Neural progenitor cell (in vitro differentiated cells): ENCODE measurements at regions not wholly inside any gene's neighbourhood (a gene's known extent, or its start where the extent isn't known, plus 50 kb on each side); places are given as distances from the start of the nearest gene placed in this dataset.

ENCODE experiments used
- DNase-seq: peaks from one replicate; pipeline ENCODE4 v3.0.0-alpha.2; 2016; ENCODE audit warnings: low spot score
- H2AFZ ChIP-seq: fragments of 200-600 bp; sonication (generic); replicated peaks from 2 replicates; pipeline ENCODE4 v1.6.1; 2016; ENCODE audit warnings: antibody characterized with exemption
- H3F3A ChIP-seq: fragments of 200-600 bp; sonication (generic); 2 replicates; pipeline ENCODE4 v1.6.1; 2016; ENCODE audit warnings: antibody characterized with exemption, low read depth
- H3K27ac ChIP-seq: fragments of 200-600 bp; sonication (generic); 2 replicates; pipeline ENCODE4 v1.5.1; 2016; ENCODE audit warnings: mild to moderate bottlenecking
- H3K27me3 ChIP-seq: fragments of 200-600 bp; sonication (generic); 2 replicates; pipeline ENCODE4 v1.6.1; 2016; ENCODE audit warnings: mild to moderate bottlenecking, moderate library complexity
- H3K36me3 ChIP-seq: fragments of 200-600 bp; sonication (generic); 2 replicates; pipeline ENCODE4 v1.5.1; 2016
- H3K4me1 ChIP-seq: fragments of 200-600 bp; sonication (generic); 2 replicates; pipeline ENCODE4 v1.6.1; 2016; ENCODE audit warnings: mixed run types
- H3K4me2 ChIP-seq: fragments of 200-600 bp; sonication (generic); 2 replicates; pipeline ENCODE4 v1.6.1; 2016
- H3K4me3 ChIP-seq: fragments of 200-600 bp; sonication (generic); 2 replicates; pipeline ENCODE4 v1.5.1; 2016
- H3K79me2 ChIP-seq: fragments of 200-600 bp; sonication (generic); 2 replicates; pipeline ENCODE4 v1.6.1; 2016; ENCODE audit warnings: low read depth
- H3K9ac ChIP-seq: fragments of 200-600 bp; sonication (generic); 2 replicates; pipeline ENCODE4 v1.6.1; 2016
- H3K9me3 ChIP-seq: fragments of 200-600 bp; sonication (generic); 2 replicates; pipeline ENCODE4 v1.5.1; 2016; ENCODE audit warnings: low read depth
- H4K20me1 ChIP-seq: fragments of 200-600 bp; sonication (generic); 2 replicates; pipeline ENCODE4 v1.6.1; 2016; ENCODE audit warnings: low read depth
- H3K27ac Mint-ChIP-seq: 3 replicates; pipeline ENCODE4 v1.8.0; 2021; ENCODE audit warnings: mixed read lengths
- H3K27me3 Mint-ChIP-seq: 2 replicates; pipeline ENCODE4 v1.8.0; 2022; ENCODE audit warnings: low read depth, mild to moderate bottlenecking, inconsistent platforms, moderate library complexity, mixed read lengths; ENCODE audit not compliant: insufficient read depth
- H3K36me3 Mint-ChIP-seq: 3 replicates; pipeline ENCODE4 v1.8.0; 2021; ENCODE audit warnings: mixed read lengths
- H3K4me1 Mint-ChIP-seq: 3 replicates; pipeline ENCODE4 v1.8.0; 2021; ENCODE audit warnings: mixed read lengths
- H3K4me3 Mint-ChIP-seq: 3 replicates; pipeline ENCODE4 v1.8.0; 2021; ENCODE audit warnings: mild to moderate bottlenecking, moderate library complexity, mixed read lengths
- H3K9me3 Mint-ChIP-seq: 3 replicates; pipeline ENCODE4 v1.8.0; 2020; ENCODE audit warnings: mixed read lengths
- EZH2 ChIP-seq: fragments of 200-600 bp; sonication (generic); IDR thresholded peaks from 2 replicates; pipeline ENCODE4 v1.6.1; 2017; ENCODE audit warnings: antibody characterized with exemption, mild to moderate bottlenecking, moderate library complexity
- EZH2phosphoT487 ChIP-seq: fragments of 200-600 bp; sonication (generic); IDR thresholded peaks from 2 replicates; pipeline ENCODE4 v1.6.1; 2017; ENCODE audit warnings: antibody characterized with exemption
- TF ChIP-seq, protein P1 (sequence below): fragments of 200-600 bp; sonication (generic); IDR thresholded peaks from 2 replicates; pipeline ENCODE4 v1.5.1; 2017; ENCODE audit warnings: antibody characterized with exemption, mild to moderate bottlenecking

GRCh38 chr1:218991089-218991488 is 182.6 kb upstream of the LYPLAL1 start:
- no peaks in the 10 kb centered on the region for H3K36me3 ChIP-seq
- H3K27me3 Mint-ChIP-seq = peaks cover 2% of the 10 kb centered on the region
- H3K27ac Mint-ChIP-seq = no peak overlapping the region
- H3K9me3 Mint-ChIP-seq = peaks cover 2% of the 10 kb centered on the region
- H2AFZ ChIP-seq = no peak overlapping the region
- H3K4me2 ChIP-seq = no peak overlapping the region
- no peaks in the 10 kb centered on the region for H3K79me2 ChIP-seq
- H3K9me3 ChIP-seq = no peaks in the 10 kb centered on the region
- H3K36me3 Mint-ChIP-seq = no peaks in the 10 kb centered on the region
- H3K27ac ChIP-seq = no peak overlapping the region
- no peak for TF ChIP-seq EZH2phosphoT487
- TF ChIP-seq EZH2 = no peak
- TF ChIP-seq, protein P1, sequence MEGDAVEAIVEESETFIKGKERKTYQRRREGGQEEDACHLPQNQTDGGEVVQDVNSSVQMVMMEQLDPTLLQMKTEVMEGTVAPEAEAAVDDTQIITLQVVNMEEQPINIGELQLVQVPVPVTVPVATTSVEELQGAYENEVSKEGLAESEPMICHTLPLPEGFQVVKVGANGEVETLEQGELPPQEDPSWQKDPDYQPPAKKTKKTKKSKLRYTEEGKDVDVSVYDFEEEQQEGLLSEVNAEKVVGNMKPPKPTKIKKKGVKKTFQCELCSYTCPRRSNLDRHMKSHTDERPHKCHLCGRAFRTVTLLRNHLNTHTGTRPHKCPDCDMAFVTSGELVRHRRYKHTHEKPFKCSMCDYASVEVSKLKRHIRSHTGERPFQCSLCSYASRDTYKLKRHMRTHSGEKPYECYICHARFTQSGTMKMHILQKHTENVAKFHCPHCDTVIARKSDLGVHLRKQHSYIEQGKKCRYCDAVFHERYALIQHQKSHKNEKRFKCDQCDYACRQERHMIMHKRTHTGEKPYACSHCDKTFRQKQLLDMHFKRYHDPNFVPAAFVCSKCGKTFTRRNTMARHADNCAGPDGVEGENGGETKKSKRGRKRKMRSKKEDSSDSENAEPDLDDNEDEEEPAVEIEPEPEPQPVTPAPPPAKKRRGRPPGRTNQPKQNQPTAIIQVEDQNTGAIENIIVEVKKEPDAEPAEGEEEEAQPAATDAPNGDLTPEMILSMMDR = no peak
- no peaks in the 10 kb centered on the region for H3F3A ChIP-seq
- H3K4me1 Mint-ChIP-seq = no peaks in the 10 kb centered on the region
- no peaks in the 10 kb centered on the region for H3K4me1 ChIP-seq
- DNase-seq = no peak
- H3K4me3 Mint-ChIP-seq = no peak overlapping the region
- H4K20me1 ChIP-seq = no peaks in the 10 kb centered on the region
- no peak overlapping the region for H3K4me3 ChIP-seq
- no peaks in the 10 kb centered on the region for H3K27me3 ChIP-seq
- no peak overlapping the region for H3K9ac ChIP-seq

- no peaks in the 10 kb centered on the region for H3K9me3 Mint-ChIP-seq
Observed at GRCh38 chr1:218994615-218995014, 179.1 kb upstream of the LYPLAL1 start.

DNA sequence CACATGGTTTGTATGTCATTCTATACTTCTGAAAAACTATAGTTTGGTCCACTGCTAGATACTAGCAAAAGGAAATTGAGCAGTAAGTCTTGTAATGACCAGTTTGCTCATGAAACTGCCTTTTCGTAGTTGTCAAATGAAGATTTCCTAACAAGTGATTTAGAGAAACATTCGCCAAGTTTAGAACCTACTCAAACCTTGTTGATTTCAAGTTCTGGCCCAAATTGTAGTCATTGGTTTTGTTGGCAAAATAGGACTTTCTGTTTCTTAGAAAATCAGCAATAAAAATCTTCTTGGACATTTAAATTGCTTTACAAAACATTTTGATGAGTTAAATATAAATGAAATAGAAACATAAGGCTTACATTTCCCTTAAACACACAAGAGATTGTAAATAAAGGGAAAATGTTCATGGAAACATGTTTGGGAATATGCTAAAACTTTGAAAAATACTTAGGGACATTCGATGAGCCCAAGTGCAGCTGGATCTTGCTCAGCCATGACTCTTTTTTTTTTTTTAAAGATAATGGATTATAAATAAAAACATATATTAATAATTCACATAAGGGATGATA is 178.5 kb upstream of the LYPLAL1 start:
- Mint-ChIP-seq H3K36me3 (no peaks in the 10 kb centered on the region), H3K4me1 (no peaks in the 10 kb centered on the region), H3K9me3 (no peaks in the 10 kb centered on the region), H3K4me3 (no peak overlapping the region), H3K27me3 (no peaks in the 10 kb centered on the region), H3K27ac (no peak overlapping the region)
- DNase-seq = no peak
- Histone ChIP-seq H3K36me3 (no peaks in the 10 kb centered on the region), H3K4me2 (no peak overlapping the region), H3K4me1 (no peaks in the 10 kb centered on the region), H3K79me2 (no peaks in the 10 kb centered on the region), H3K9ac (no peak overlapping the region), H3K27ac (no peak overlapping the region), H4K20me1 (no peaks in the 10 kb centered on the region), H3K27me3 (no peaks in the 10 kb centered on the region), H2AFZ (no peak overlapping the region), H3K9me3 (no peaks in the 10 kb centered on the region), H3F3A (no peaks in the 10 kb centered on the region), H3K4me3 (no peak overlapping the region)
- TF ChIP-seq EZH2phosphoT487 (no peak), EZH2 (no peak)
- TF ChIP-seq, protein P1 = no peak

More at GRCh38 chr1:218994615-218995014, 179.1 kb upstream of the LYPLAL1 start:
- Histone ChIP-seq H3K79me2 (no peaks in the 10 kb centered on the region), H3K36me3 (no peaks in the 10 kb centered on the region), H2AFZ (no peak overlapping the region), H3K4me1 (no peaks in the 10 kb centered on the region), H3F3A (no peaks in the 10 kb centered on the region), H3K9me3 (no peaks in the 10 kb centered on the region), H4K20me1 (no peaks in the 10 kb centered on the region), H3K4me2 (no peak overlapping the region), H3K9ac (no peak overlapping the region), H3K27me3 (no peaks in the 10 kb centered on the region), H3K4me3 (no peak overlapping the region), H3K27ac (no peak overlapping the region)
- H3K36me3 Mint-ChIP-seq = no peaks in the 10 kb centered on the region
- no peak overlapping the region for H3K27ac Mint-ChIP-seq
- no peak for DNase-seq
- no peak overlapping the region for H3K4me3 Mint-ChIP-seq
- H3K27me3 Mint-ChIP-seq = no peaks in the 10 kb centered on the region
- H3K4me1 Mint-ChIP-seq = no peaks in the 10 kb centered on the region
- TF ChIP-seq EZH2 (no peak), EZH2phosphoT487 (no peak)
- TF ChIP-seq, protein P1 = no peak
